Inflammatory macrophage treated with lipopolysaccharide for 4 hours (primary cell): ENCODE measurements at regions not wholly inside any gene's neighbourhood (a gene's known extent, or its start where the extent isn't known, plus 50 kb on each side); places are given as distances from the start of the nearest gene placed in this dataset.
"Not testable (repeated sequence)": the region's sequence is repeated elsewhere in the genome, so short reads cannot be mapped to it uniquely, and the experiment has no call there.

ENCODE experiments used
- DNase-seq: peaks from one replicate; pipeline ENCODE4 v3.0.0-alpha.2; 2020

- DNase-seq, result peak; percentile 81
Measured at GRCh38 chr20:25862967-25863530, 166.4 kb upstream of the ZNF337 start.

DNA sequence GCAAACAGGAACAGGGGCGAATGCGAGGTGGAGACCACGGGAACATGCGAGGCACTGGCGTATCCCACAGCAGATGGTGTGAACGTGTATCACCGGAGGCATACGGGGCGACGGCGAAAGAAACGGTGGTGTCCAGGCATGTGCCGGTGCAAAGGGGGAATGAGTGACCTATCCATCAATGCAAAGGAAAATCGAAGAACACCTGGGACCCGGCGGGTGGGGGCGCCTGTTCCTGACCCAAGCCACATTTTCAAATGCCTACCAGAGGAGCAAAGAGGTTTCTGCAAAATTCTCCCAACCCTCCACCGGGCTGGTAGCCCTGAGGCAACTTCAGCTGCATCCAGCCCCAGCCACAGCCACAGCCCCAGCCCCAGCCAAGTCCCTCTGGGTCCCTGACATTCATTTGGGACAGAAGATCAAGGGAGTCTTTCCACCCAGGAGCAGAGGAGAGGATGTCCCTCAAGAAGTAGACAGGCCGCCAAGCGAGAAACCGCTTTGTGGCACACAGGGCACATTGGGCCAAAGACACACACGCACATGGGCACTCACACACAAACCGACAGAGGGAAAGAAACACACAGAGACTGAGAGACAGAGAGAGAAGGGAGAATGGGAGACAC, 164.0 kb upstream of the ZNF337 start:
- no peak for DNase-seq

GRCh38 chr20:25859649-25860530, 163.2 kb upstream of the ZNF337 start:
- peak; percentile 69 for DNase-seq

DNA sequence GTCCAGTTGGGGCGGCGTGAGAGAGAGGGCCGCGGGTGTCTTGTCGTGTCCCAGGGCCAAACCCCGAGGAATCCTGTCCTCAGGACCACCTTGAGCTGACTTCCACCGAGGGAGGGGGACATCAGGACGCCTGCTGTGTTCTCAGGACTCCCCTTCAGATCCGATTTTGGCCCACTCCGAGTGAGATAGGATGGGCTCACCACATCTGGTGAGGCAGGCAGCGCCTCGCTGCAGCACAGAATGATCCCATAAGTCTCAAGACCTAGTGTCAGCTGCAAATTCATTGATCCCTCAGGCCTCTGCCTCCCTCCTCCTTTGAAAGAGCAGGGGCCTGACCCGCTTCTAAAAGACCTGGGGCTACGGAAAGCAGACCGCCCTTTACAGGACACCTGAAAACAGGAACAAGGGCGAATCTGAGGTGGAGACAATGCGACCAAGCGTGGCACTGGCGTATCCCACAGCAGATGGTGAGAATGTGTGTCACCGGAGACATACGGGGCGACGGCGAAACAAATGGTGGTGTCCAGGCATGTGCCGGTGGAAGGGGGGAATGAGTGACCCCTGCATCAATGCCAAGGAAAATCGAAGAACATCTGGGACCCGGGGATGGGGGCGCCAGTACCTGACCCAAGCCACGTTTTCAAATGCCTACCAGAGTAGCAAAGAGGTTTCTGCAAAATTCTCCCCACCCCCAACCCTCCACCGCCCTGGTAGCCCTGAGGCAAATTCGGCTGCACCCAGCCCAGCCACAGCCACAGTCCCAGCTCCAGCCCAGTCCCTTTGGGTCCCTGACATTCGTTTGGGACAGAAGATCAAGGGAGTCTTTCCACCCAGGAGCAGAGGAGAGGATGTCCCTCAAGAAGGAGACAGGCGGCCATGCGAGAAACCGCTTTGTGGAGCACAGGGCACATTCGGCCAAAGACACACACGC, 162.1 kb upstream of the ZNF337 start:
- DNase-seq, result no peak

DNA sequence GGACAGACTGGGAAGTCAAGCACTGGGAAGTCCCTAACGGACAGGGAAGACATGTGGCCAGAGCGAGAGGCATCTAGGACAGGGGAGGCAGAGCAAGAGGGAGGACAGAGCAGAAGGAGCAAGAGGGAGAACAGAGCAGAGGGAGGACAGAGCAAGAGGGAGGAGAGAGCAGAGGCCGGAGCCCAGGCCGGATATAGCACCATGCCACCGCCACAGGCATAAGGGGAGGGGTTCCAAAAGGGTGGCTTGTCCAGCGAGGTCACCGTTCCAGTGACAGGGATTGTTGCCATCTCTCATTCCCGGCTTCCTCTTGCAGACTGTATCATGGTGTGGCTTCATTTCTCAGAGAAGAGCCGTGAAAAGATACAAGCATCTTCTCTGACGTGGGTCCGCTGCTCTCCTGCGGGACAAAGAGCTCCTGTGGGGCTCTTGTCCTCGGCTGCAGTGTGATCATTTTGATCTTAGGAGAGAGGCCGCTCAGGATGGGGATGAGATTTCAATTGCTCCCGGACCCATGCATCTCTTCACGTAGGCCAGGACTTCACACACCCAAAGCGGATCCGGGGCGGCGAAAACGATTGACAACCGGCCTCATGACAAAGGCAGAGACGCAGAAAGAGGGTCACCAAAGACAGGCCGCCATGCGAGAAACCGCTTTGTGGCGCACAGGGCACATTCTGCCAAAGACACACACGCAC, 160.6 kb upstream of the ZNF337 start:
- not testable (repeated sequence) for DNase-seq

DNA sequence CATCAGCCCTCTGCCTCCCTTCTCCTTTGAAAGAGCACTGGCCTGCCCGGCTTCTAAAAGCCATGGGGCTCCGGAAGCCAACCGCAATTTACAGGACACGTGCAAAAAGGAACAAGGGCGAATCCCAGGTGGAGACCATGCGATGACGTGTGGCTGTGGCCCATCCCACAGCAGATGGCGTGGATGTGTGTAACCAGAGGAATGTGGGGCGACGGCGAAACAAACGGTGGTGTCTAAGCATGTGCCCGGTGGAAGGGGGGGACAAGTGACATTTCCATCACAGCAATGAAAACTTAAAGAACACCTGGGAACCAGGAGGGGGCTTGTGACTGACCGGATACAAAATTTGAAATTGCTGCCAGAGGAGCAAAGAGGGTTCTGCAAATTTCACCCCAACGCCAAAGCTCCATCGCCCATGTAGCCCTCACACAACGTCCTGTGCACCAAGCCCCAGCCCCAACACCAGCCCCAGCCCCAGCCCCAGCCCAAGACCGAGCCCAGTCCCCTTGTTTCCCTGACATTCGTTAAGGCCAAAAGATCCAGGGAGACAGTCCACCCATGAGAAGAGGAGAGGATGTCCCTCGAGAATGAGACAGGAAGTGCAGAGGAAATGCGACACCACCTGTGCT, 159.7 kb upstream of the ZNF337 start:
- DNase-seq, result no peak

DNA sequence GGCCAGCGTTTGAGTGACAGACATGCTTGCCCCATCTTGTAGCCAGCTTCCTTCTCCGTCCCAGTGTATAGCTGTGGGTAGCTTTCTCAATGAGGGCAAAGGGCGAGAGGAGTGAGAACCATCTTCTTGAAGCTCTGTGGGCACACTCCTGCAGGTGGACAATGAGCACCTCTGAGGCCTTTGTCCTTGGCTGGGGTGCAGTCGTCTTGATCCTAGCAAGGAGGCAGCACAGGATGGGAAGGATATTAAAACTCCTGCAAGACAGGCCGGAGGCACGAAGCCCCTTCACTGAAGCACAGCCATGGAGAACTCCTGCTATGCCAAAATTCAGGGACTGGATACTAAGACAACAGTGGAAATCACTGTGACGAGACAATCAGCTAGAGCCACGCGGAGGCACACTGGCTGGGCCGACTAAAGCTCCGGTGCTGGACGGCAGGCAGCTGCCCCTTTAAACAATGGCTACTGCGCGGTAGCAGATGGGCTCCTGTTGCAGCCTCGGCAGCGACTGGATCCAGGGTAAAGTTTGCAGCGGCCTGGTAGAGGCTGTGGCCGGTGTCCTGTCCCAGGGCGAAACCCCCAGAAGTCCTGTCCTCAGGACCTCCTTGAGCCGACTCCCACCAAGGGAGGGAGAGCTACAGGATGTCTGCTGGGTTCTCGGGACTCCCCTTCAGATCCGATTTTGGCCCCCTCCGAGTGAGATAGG, 159.0 kb upstream of the ZNF337 start:
- DNase-seq, result not testable (repeated sequence)

- DNase-seq, result not testable (repeated sequence)
Measured at GRCh38 chr20:25854666-25855065, 158.0 kb upstream of the ZNF337 start.

DNA sequence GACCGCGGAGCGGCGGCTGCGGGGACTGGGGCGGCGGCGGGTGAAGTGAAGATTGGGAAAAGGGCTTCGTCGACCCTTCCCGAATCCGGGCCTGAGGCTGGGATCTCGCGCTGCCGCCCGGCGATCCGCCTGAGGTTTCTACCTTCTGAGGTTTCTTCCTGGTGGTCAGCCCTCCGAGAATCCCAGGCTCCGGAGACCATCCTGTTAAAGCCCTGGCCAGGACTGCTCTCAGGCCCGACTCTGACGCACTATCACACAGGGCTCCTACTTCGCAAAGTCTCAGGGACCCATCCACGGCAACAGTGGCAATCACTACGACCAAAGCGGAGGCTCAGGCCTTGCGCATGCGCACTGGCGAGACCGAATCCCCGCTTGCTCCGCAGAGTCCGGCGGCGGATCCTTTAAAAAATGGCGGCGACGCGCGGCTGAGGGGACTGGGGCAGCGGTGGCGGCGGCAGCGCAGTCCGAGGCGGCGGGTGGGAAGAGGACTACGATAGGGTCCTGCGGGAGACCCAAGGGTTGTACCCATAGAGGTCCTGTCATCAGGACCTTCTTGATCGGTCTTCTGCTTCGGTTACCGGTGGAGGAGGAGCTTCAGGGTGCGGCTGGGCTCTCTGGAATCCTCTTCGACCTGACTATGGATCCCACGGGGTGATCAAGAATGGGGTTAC, 157.2 kb upstream of the ZNF337 start:
- peak; percentile 80 for DNase-seq

DNA sequence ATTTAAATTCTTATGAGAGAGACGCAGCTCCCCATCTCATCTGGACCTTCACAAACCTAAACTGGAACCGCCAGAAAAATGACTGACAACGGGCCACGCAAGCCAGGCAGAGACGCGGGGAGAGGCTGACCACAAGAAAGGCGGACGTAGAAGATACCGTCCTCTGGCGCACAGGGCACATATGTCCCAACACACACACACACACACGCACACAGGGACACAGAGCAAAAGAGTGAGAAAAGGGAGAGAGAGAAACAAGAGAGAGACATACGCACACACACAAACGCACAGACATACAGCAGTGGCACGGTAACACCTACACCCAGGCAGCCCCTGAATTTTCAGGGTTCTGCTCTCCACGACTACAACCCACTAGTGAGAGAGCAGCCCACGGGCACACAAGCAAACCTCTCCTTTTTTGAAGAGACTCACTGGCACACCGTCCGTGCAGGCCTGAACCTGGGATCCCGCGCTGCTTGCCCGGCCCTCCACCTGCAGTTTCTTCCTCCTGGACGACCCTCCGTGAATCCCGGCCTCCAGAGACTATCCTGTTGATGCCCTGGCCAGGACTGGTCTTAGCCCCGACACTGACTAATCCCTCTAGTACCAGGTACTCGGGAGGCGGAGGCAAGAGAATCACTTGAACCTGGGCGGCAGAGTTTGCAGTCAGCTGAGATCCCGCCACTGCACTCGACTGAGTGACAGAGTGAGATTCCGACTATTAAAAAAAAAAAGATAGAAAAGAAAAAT, 156.5 kb upstream of the ZNF337 start:
- not testable (repeated sequence) for DNase-seq

DNA sequence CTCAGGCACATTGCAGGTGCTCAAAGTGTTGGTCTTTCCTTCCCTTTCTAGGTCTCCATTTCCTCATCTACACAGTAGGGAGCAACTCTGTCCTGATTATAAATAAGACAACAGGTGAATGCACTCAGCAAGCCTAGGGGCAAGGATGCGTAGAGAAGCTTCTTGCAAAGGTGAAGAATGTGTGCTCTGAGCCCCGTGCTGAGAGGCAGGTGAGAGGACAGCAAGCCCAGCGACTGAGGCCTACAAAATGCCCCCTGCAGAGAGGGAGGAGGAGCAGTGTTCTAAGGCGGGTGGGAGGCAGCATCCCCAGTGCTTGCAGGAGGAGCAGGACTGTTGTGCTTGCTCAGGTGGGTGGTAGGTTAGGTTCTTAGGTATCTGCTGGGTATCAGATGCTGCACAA, 153.5 kb upstream of the ZNF337 start:
- not testable (repeated sequence) for DNase-seq

GRCh38 chr20:25848222-25848621, 151.6 kb upstream of the ZNF337 start:
- no peak for DNase-seq

- DNase-seq, result not testable (repeated sequence)
Measured at GRCh38 chr20:25844640-25845039, 148.0 kb upstream of the ZNF337 start.

DNA sequence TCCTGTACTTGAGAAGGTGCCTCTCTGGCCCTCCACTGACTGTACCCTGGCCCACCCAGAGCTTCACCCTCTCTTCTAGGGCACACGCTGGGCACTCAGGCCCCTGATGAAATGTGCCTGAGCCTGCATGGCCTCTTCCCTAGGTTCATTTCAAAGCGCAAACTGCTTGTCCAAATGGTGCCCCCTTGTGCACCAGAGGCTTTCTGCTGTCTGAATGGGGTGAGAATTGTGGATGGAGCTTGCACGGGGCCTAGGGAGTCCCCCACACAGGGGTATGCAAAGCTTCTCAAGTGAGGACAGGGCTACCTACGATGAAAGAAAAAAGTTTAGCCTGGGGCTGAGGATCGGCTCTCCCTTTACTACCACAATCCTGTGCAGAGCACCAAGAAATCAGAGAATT, 116.9 kb upstream of the ZNF337 start:
- DNase-seq, result not testable (repeated sequence)

GRCh38 chr20:25798174-25798993, 101.7 kb upstream of the ZNF337 start:
- not testable (repeated sequence) for DNase-seq

DNA sequence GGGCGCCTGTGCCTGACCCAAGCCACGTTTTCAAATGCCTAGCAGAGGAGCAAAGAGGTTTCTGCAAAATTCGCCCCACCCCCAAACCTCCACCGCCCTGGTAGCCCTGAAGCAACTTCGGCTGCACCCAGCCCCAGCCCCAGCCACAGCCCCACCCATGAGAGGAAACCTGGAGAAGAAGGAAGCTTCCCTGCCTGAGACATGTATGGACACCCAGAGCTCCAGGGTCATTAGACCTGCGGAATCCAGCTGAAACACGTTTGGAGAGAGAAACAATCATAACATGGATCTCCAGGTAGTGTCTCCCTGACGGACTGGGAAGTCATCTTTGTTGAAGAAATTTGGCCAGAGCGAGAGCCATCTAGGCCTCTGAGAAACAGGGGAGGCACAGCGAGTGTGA, 100.4 kb upstream of the ZNF337 start:
- not testable (repeated sequence) for DNase-seq

GRCh38 chr20:25777241-25777640, 80.6 kb upstream of the ZNF337 start:
- not testable (repeated sequence) for DNase-seq

- DNase-seq, result not testable (repeated sequence)
Measured at GRCh38 chr20:25774711-25775110, 78.1 kb upstream of the ZNF337 start.

DNA sequence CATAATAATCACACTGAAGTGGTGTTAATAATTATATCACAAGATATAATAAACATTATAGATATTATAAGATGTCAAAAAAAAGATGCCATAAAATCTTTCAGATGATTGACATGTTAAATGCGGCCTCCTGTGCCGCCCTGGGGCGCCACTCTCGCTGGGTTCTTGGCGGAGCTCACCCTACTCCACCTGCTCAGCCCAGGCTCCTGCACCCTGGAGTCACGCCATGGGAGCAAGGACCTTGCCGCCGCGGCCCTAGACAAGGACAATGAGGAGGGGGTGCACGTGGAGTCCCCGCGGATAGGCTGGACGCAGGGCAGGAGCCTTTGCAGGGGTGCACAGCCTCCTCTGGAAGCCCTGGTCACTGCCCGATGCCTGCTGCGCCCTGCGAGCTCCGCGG, 77.5 kb upstream of the ZNF337 start:
- not testable (repeated sequence) for DNase-seq
